SK-N-SH (cell line): ENCODE measurements at regions not wholly inside any gene's neighbourhood (a gene's known extent, or its start where the extent isn't known, plus 50 kb on each side); places are given as distances from the start of the nearest gene placed in this dataset.

Source experiments
- CTCF ChIA-PET: fragments of 300-600, 350-600 bp; formaldehyde crosslinking; extraction: SDS; loops from one replicate; lab custom pipeline; 2021; lab: Yijun Ruan, JAX
- POLR2A ChIA-PET: fragments of 350-600 bp; sonication (Branson Sonifier 250); formaldehyde crosslinking; extraction: SDS; loops from one replicate; lab custom pipeline; 2020; ENCODE audit warnings: antibody characterized with exemption, inconsistent platforms; lab: Yijun Ruan, JAX
- DNase-seq: peaks from one replicate; pipeline ENCODE4 v3.0.0; 2012
- H2AFZ ChIP-seq: fragments of 200-600 bp; sonication (generic); 2 replicates; pipeline ENCODE4 v1.8.1; 2016; ENCODE audit warnings: antibody characterized with exemption, mild to moderate bottlenecking, low read depth
- H3F3A ChIP-seq: fragments of 200-600 bp; sonication (generic); replicated peaks from 2 replicates; pipeline ENCODE3; 2016; ENCODE audit warnings: antibody characterized with exemption, mild to moderate bottlenecking; ENCODE audit not compliant: insufficient read depth
- H3K27ac ChIP-seq, 2 experiments: fragments of 200-500 bp in 1 of 2; fragments of 200-600 bp in 1 of 2; sonication (Bioruptor generic) in 1 of 2; sonication (generic), shearing (Covaris generic) in 1 of 2; 2 replicates each; pipeline versions ENCODE4 v1.5.1 to v1.6.1; 2014 to 2016; ENCODE audit warnings: low read depth in 2 of 2, inconsistent platforms in 1 of 2, low read length in 1 of 2, mild to moderate bottlenecking in 1 of 2, mixed read lengths in 1 of 2
- H3K27me3 ChIP-seq: fragments of 200-600 bp; sonication (generic), shearing (Covaris generic); 2 replicates; pipeline ENCODE4 v1.6.1; 2016; ENCODE audit warnings: mixed run types; ENCODE audit not compliant: insufficient read depth
- H3K36me3 ChIP-seq, 2 experiments: fragments of 200-500 bp in 1 of 2; fragments of 200-600 bp in 1 of 2; sonication (Bioruptor generic) in 1 of 2; sonication (generic) in 1 of 2; replicated peaks in 1 of 2; 2 replicates each; pipeline versions ENCODE3 to v1.5.1; 2014 to 2016; ENCODE audit warnings: low read length in 1 of 2, mild to moderate bottlenecking in 1 of 2; ENCODE audit not compliant: insufficient read depth in 2 of 2, control insufficient read depth in 1 of 2
- H3K4me1 ChIP-seq, 2 experiments: fragments of 200-500 bp in 1 of 2; fragments of 200-600 bp in 1 of 2; sonication (Bioruptor generic) in 1 of 2; sonication (generic), shearing (Covaris generic) in 1 of 2; 2 replicates each; pipeline versions ENCODE4 v1.5.1 to v1.6.1; 2014 to 2016; ENCODE audit warnings: low read depth in 1 of 2, low read length in 1 of 2, mixed run types in 1 of 2; ENCODE audit not compliant: insufficient read depth in 2 of 2, control insufficient read depth in 1 of 2
- H3K4me2 ChIP-seq: fragments of 200-600 bp; sonication (generic), shearing (Covaris generic); 2 replicates; pipeline ENCODE4 v1.6.1; 2017; ENCODE audit warnings: mixed run types
- H3K4me3 ChIP-seq, 2 experiments: fragments of 200-500 bp in 1 of 2; fragments of 200-600 bp in 1 of 2; sonication (Bioruptor generic) in 1 of 2; sonication (generic), shearing (Covaris generic) in 1 of 2; 2 replicates each; pipeline versions ENCODE4 v1.5.1 to v1.8.1; 2014 to 2016; ENCODE audit warnings: low read depth in 2 of 2, inconsistent platforms in 1 of 2, low read length in 1 of 2, mild to moderate bottlenecking in 1 of 2, mixed read lengths in 1 of 2, moderate library complexity in 1 of 2
- H3K79me2 ChIP-seq: fragments of 200-600 bp; sonication (generic); 2 replicates; pipeline ENCODE4 v1.8.1; 2017; ENCODE audit warnings: mild to moderate bottlenecking; ENCODE audit not compliant: insufficient read depth
- H3K9ac ChIP-seq: fragments of 200-600 bp; sonication (generic); 2 replicates; pipeline ENCODE4 v1.6.1; 2017; ENCODE audit warnings: mixed run types
- H3K9me2 ChIP-seq: fragments of 200-600 bp; sonication (generic); 2 replicates; pipeline ENCODE4 v1.6.1; 2017; ENCODE audit warnings: mixed run types
- H3K9me3 ChIP-seq: fragments of 200-600 bp; sonication (generic); 2 replicates; pipeline ENCODE4 v1.6.1; 2017; ENCODE audit warnings: mixed run types, mild to moderate bottlenecking, moderate library complexity
- H4K20me1 ChIP-seq: fragments of 200-600 bp; sonication (generic); 2 replicates; pipeline ENCODE4 v1.6.1; 2017; ENCODE audit warnings: mild to moderate bottlenecking, mixed run types; ENCODE audit not compliant: insufficient read depth
- CTCF ChIP-seq: fragments of 200-600 bp; sonication (generic); IDR thresholded peaks from 2 replicates; pipeline ENCODE4 v1.6.1; 2017; ENCODE audit warnings: antibody characterized with exemption, mild to moderate bottlenecking, moderate library complexity
- EP300 ChIP-seq, 2 experiments: IDR thresholded peaks; 2 replicates each; pipeline versions ENCODE4 v1.4.0 to v1.6.1; 2012; ENCODE audit warnings: borderline replicate concordance in 1 of 2, low read depth in 1 of 2, low read length in 1 of 2
- EZH2phosphoT487 ChIP-seq: fragments of 200-600 bp; sonication (generic); IDR thresholded peaks from 2 replicates; pipeline ENCODE4 v1.6.1; 2017; ENCODE audit warnings: low read depth, mixed run types, mild to moderate bottlenecking, antibody characterized with exemption, moderate library complexity, borderline replicate concordance
- GATA2 ChIP-seq: sonication (generic); formaldehyde crosslinking; IDR thresholded peaks from 2 replicates; pipeline ENCODE4 v1.5.0; 2020; ENCODE audit warnings: mild to moderate bottlenecking, missing genetic modification reagents
- JUND ChIP-seq: IDR thresholded peaks from 2 replicates; pipeline ENCODE4 v1.4.0; 2012
- MAX ChIP-seq: IDR thresholded peaks from 2 replicates; pipeline ENCODE4 v1.4.0; 2012; ENCODE audit warnings: low read depth
- MXI1 ChIP-seq: IDR thresholded peaks from 2 replicates; pipeline ENCODE4 v1.6.1; 2012; ENCODE audit warnings: mild to moderate bottlenecking, low read depth, low read length, improper control_type of control experiment
- NRF1 ChIP-seq: IDR thresholded peaks from 2 replicates; pipeline ENCODE4 v1.6.1; 2012; ENCODE audit warnings: low read depth, mild to moderate bottlenecking, low read length
- PBX3 ChIP-seq: IDR thresholded peaks from 2 replicates; pipeline ENCODE4; 2012
- POLR2AphosphoS5 ChIP-seq: IDR thresholded peaks from 2 replicates; pipeline ENCODE4 v1.6.1; 2012; ENCODE audit warnings: low read depth, low read length
- RAD21 ChIP-seq: IDR thresholded peaks from 2 replicates; pipeline ENCODE4 v1.6.1; 2012; ENCODE audit warnings: mild to moderate bottlenecking, low read length
- REST ChIP-seq: IDR thresholded peaks from 2 replicates; pipeline ENCODE4 v1.6.1; 2012; ENCODE audit warnings: mild to moderate bottlenecking, low read depth, low read length, moderate library complexity
- RFX5 ChIP-seq: IDR thresholded peaks from 2 replicates; pipeline ENCODE4 v1.6.1; 2012; ENCODE audit warnings: mild to moderate bottlenecking, improper control_type of control experiment, low read length
- RXRA ChIP-seq: IDR thresholded peaks from 2 replicates; pipeline ENCODE4 v1.4.0; 2012; ENCODE audit warnings: low read depth, mild to moderate bottlenecking, borderline replicate concordance
- SMC3 ChIP-seq: IDR thresholded peaks from 2 replicates; pipeline ENCODE4 v1.6.1; 2012; ENCODE audit warnings: low read depth, low read length, improper control_type of control experiment
- TAF1 ChIP-seq: IDR thresholded peaks from 2 replicates; pipeline ENCODE4 v1.6.1; 2012; ENCODE audit warnings: low read depth, mild to moderate bottlenecking, low read length, moderate library complexity, borderline replicate concordance
- TCF12 ChIP-seq: IDR thresholded peaks from 2 replicates; pipeline ENCODE4 v1.4.0; 2012
- TEAD4 ChIP-seq: IDR thresholded peaks from 2 replicates; pipeline ENCODE4 v1.4.0; 2012; ENCODE audit warnings: mild to moderate bottlenecking, borderline replicate concordance; ENCODE audit not compliant: insufficient read depth
- YY1 ChIP-seq: IDR thresholded peaks from 2 replicates; pipeline ENCODE4 v1.4.0; 2012; ENCODE audit warnings: low read depth, mild to moderate bottlenecking
- ZBTB33 ChIP-seq: IDR thresholded peaks from 2 replicates; pipeline ENCODE4 v1.4.0; 2012; ENCODE audit warnings: low read depth, borderline replicate concordance

GRCh38 chr10:83657487-83657886 lies 481.8 kb upstream of the GHITM start:
- Histone ChIP-seq H3K4me3 (no peak overlapping the region), H3K9me3 (no peaks in the 10 kb centered on the region), H4K20me1 (no peaks in the 10 kb centered on the region), H3K36me3 (no peaks in the 10 kb centered on the region), H3K9ac (no peak overlapping the region), H2AFZ (no peak overlapping the region), H3K4me1 (no peaks in the 10 kb centered on the region), H3K9me2 (no peaks in the 10 kb centered on the region), H3K27ac (no peak overlapping the region), H3K27me3 (no peaks in the 10 kb centered on the region), H3K79me2 (no peaks in the 10 kb centered on the region), H3K4me2 (no peak overlapping the region), H3F3A (no peaks in the 10 kb centered on the region)
- POLR2A ChIA-PET = no interaction called here
- CTCF ChIA-PET = no interaction called here
- TF ChIP-seq RFX5 = no peak
- no peak for TF ChIP-seq POLR2AphosphoS5
- no peak for TF ChIP-seq REST
- TF ChIP-seq TAF1 = no peak
- no peak for TF ChIP-seq TEAD4
- TF ChIP-seq JUND = no peak
- TF ChIP-seq CTCF = no peak
- no peak for TF ChIP-seq EP300 (IDR thresholded peaks at IDR 0.05; ENCODE audit: borderline replicate concordance in 1 of 2, low read depth in 1 of 2, low read length in 1 of 2)
- TF ChIP-seq MAX = no peak
- no peak for TF ChIP-seq TCF12
- TF ChIP-seq PBX3 = no peak
- no peak for TF ChIP-seq SMC3
- no peak for TF ChIP-seq EZH2phosphoT487
- no peak for TF ChIP-seq NRF1
- no peak for TF ChIP-seq RAD21
- no peak for TF ChIP-seq ZBTB33
- no peak for TF ChIP-seq MXI1
- no peak for TF ChIP-seq YY1
- TF ChIP-seq RXRA = no peak
- no peak for TF ChIP-seq GATA2 (CRISPR knock-in tag)
- DNase-seq = no peak
